Bronchial epithelial cell (primary cell): ENCODE measurements at regions not wholly inside any gene's neighbourhood (a gene's known extent, or its start where the extent isn't known, plus 50 kb on each side); places are given as distances from the start of the nearest gene placed in this dataset.

ENCODE experiments used
- DNase-seq: peaks from one replicate; pipeline ENCODE4 v3.0.0-alpha.2; 2010; ENCODE audit warnings: low read depth
- FAIRE-seq: peaks from 2 replicates; lab custom pipeline; 2011; peaks lifted over from hg19 to GRCh38; lab: Jason Lieb, UNC
- H3K27me3 ChIP-seq: 2 replicates; pipeline ENCODE4 v1.5.1; 2011; ENCODE audit warnings: low read length; ENCODE audit not compliant: control insufficient read depth, insufficient read depth
- H3K36me3 ChIP-seq: 2 replicates; pipeline ENCODE4 v1.5.1; 2011; ENCODE audit warnings: low read length; ENCODE audit not compliant: control insufficient read depth, insufficient read depth
- H3K4me3 ChIP-seq: 2 replicates; pipeline ENCODE4 v1.5.1; 2011; ENCODE audit warnings: mild to moderate bottlenecking, low read depth, low read length, control low read depth
- CTCF ChIP-seq: IDR thresholded peaks from 2 replicates; pipeline ENCODE4 v1.5.1; 2011; ENCODE audit warnings: mild to moderate bottlenecking, moderate library complexity, low read length, control low read depth, inconsistent platforms; ENCODE audit not compliant: insufficient read depth, severe bottlenecking

- DNase-seq, result no peak
- Histone ChIP-seq H3K36me3 (no peaks in the 10 kb centered on the region), H3K4me3 (no peak overlapping the region), H3K27me3 (no peaks in the 10 kb centered on the region)
- no peak for FAIRE-seq
- no peak for TF ChIP-seq CTCF
Measured at GRCh38 chr2:144096531-144096930, 423.4 kb downstream of the ZEB2 start.

GRCh38 chr2:144094408-144095151 lies 425.3 kb downstream of the ZEB2 start:
- Histone ChIP-seq H3K27me3 (no peaks in the 10 kb centered on the region), H3K36me3 (no peaks in the 10 kb centered on the region), H3K4me3 (no peak overlapping the region)
- FAIRE-seq, result no peak
- DNase-seq, result no peak
- TF ChIP-seq CTCF, result no peak

- Histone ChIP-seq H3K36me3 (no peaks in the 10 kb centered on the region), H3K27me3 (no peaks in the 10 kb centered on the region), H3K4me3 (no peak overlapping the region)
- TF ChIP-seq CTCF, result no peak
- DNase-seq (no peak), FAIRE-seq (no peak)
Measured at GRCh38 chr2:144091622-144092021, 428.3 kb downstream of the ZEB2 start.

- Histone ChIP-seq H3K36me3 (no peaks in the 10 kb centered on the region), H3K4me3 (no peak overlapping the region), H3K27me3 (no peaks in the 10 kb centered on the region)
- no peak for TF ChIP-seq CTCF
- DNase-seq, result no peak
- no peak for FAIRE-seq
Measured at GRCh38 chr2:144088863-144089262, 431.1 kb downstream of the ZEB2 start.

GRCh38 chr2:144086965-144087364 lies 433.0 kb downstream of the ZEB2 start:
- H3K36me3 ChIP-seq, result no peaks in the 10 kb centered on the region
- TF ChIP-seq CTCF, result no peak
- DNase-seq, result peak; percentile 63
- H3K4me3 ChIP-seq, result no peak overlapping the region
- no peak for FAIRE-seq
- no peaks in the 10 kb centered on the region for H3K27me3 ChIP-seq

- no peak for FAIRE-seq
- no peak for TF ChIP-seq CTCF
- H3K4me3 ChIP-seq, result no peak overlapping the region
Measured at GRCh38 chr2:144085016-144085415, 434.9 kb downstream of the ZEB2 start.

More at GRCh38 chr2:144085016-144085415, 434.9 kb downstream of the ZEB2 start:
- Histone ChIP-seq H3K27me3 (no peaks in the 10 kb centered on the region), H3K36me3 (no peaks in the 10 kb centered on the region)
- no peak for DNase-seq
